GM06990 (cell line): ENCODE measurements at regions not wholly inside any gene's neighbourhood (a gene's known extent, or its start where the extent isn't known, plus 50 kb on each side); places are given as distances from the start of the nearest gene placed in this dataset.

ENCODE experiments used
- DNase-seq: peaks from one replicate; pipeline ENCODE4 v3.0.0-alpha.2; 2011; ENCODE audit not compliant: insufficient read length; ENCODE audit errors: extremely low read depth
- H3K27me3 ChIP-seq: replicated peaks from 2 replicates; pipeline ENCODE4 v1.6.0; 2011; ENCODE audit warnings: low read length; ENCODE audit not compliant: control insufficient read depth, insufficient read depth
- H3K36me3 ChIP-seq: 2 replicates; pipeline ENCODE4 v1.5.1; 2011; ENCODE audit warnings: low read length; ENCODE audit not compliant: control insufficient read depth, insufficient read depth
- H3K4me3 ChIP-seq: replicated peaks from 2 replicates; pipeline ENCODE4 v1.5.1; 2011; ENCODE audit warnings: low read depth, mild to moderate bottlenecking, control low read depth, low read length
- TF ChIP-seq, protein P1 (sequence below): IDR thresholded peaks from 2 replicates; pipeline ENCODE4 v1.5.1; 2011; ENCODE audit warnings: low read length, control low read depth, mild to moderate bottlenecking, inconsistent platforms; ENCODE audit not compliant: insufficient read depth, poor library complexity, severe bottlenecking

DNA sequence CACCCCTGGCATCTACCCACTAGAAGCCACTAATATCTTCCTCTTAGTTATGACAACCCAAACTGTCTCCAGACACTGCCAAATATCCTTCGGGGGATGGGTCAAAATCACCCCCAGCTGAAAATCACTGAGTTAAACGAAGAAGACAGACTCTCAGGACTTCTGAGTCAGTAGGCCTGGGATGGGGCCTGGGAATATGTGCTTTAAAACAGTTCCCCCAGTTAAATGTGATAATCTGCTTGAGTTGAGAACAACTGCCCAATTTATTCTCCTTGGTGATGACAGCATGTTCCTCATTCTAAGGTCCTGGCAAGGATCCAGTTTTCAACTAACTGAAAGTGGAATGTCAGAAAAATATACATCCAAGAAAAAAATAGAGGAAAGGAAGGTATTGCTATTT lies 52.4 kb downstream of the CBLL2 start:
- TF ChIP-seq, protein P1, sequence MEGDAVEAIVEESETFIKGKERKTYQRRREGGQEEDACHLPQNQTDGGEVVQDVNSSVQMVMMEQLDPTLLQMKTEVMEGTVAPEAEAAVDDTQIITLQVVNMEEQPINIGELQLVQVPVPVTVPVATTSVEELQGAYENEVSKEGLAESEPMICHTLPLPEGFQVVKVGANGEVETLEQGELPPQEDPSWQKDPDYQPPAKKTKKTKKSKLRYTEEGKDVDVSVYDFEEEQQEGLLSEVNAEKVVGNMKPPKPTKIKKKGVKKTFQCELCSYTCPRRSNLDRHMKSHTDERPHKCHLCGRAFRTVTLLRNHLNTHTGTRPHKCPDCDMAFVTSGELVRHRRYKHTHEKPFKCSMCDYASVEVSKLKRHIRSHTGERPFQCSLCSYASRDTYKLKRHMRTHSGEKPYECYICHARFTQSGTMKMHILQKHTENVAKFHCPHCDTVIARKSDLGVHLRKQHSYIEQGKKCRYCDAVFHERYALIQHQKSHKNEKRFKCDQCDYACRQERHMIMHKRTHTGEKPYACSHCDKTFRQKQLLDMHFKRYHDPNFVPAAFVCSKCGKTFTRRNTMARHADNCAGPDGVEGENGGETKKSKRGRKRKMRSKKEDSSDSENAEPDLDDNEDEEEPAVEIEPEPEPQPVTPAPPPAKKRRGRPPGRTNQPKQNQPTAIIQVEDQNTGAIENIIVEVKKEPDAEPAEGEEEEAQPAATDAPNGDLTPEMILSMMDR: no peak
- no peaks in the 10 kb centered on the region for H3K27me3 ChIP-seq
- no peaks in the 10 kb centered on the region for H3K36me3 ChIP-seq
- no peak overlapping the region for H3K4me3 ChIP-seq
- DNase-seq: no peak

DNA sequence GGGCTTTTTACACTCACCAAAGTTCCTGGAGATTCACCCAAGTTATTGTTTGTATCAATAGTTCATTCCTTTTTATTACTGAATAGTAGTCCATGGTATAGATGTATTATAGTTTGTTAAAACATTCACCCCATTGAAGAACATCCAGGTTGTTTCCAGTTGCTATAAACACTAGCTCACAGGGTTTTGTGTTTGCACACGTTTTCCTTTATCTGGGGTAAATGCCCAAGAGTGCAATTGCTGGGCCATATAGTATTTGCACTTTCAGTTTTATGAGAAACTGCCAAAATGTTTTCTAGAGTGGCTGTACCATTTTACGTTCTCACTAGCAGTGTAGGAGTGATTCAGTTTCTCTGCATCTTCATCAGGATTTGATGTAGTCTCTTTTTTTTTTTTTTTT lies 57.1 kb downstream of the CBLL2 start:
- H3K36me3 ChIP-seq: no peaks in the 10 kb centered on the region
- no peaks in the 10 kb centered on the region for H3K27me3 ChIP-seq
- H3K4me3 ChIP-seq: no peak overlapping the region
- TF ChIP-seq, protein P1: no peak
- no peak for DNase-seq

DNA sequence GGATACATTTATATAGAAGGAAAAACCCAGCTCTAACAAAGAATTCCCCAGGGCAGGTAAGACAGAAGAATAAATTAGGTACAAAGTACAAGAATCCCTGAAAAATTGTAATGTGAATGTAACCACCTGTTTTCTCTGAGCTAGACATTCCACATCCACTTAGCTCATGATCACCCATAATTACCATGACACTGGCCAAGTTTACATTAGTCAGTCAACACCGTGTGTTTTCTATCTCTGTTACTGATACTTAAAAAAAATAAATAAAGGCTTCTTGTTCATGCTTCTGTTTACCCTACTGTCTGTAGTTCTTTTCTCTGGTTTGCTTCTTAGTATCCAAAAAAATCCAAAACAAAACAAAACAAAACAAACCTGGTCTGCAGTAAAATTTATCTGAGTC lies 66.0 kb downstream of the CBLL2 start:
- TF ChIP-seq, protein P1: no peak
- DNase-seq: no peak
- H3K36me3 ChIP-seq: no peaks in the 10 kb centered on the region

DNA sequence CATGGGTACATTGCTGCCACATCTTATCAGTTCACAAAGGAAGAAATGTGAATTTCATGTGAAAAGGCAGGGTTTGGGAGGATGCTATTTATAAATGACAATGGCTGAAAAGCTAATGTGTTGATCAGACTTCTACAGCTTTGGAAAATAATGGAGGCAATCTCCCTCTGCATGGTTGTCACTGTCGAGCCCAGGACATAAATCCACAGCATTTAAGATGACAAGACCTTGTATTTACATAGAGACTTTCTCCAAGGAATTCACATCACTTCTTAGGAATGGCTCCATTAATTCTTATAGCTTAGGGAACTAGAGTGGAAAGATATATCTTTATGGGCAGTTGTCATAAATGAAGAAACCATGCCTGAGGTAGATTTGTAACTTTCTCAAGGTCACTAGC lies 66.7 kb downstream of the CBLL2 start:
- TF ChIP-seq, protein P1: no peak
- no peak for DNase-seq
- no peaks in the 10 kb centered on the region for H3K36me3 ChIP-seq
- H3K4me3 ChIP-seq: no peak overlapping the region
- H3K27me3 ChIP-seq: no peaks in the 10 kb centered on the region

More for the DNA sequence above, 66.0 kb downstream of the CBLL2 start:
- H3K4me3 ChIP-seq: no peak overlapping the region
- no peaks in the 10 kb centered on the region for H3K27me3 ChIP-seq

DNA sequence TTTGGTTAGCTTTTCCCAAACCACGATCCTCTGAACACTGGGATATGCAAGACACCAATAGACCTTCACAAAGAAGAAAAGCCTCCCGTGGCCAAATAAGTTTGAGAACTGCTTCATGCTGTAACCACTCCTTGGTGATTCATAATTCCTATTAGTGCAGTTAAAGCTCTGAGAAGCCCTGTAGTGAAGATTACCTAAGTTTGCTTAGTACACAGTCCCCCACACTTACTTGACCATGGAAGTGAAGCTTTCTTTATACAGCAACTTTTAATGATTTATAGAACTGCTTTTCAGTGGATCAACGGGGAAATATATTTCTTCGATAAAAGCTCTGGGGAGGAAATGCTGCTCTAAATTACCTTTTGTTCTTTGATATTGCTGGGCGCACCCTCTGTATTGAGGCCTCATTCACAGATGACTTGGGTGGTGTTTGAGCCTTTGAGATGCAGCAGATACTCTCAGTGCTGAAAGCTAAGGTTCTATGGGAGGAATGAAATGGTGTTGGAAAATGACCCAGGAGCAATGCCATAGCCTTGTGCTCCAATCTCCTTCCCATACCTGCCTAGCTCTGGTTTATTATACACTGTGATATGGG lies 67.4 kb downstream of the CBLL2 start:
- H3K36me3 ChIP-seq: no peaks in the 10 kb centered on the region
- no peaks in the 10 kb centered on the region for H3K27me3 ChIP-seq
- no peak for DNase-seq
- H3K4me3 ChIP-seq: no peak overlapping the region
- TF ChIP-seq, protein P1: no peak

DNA sequence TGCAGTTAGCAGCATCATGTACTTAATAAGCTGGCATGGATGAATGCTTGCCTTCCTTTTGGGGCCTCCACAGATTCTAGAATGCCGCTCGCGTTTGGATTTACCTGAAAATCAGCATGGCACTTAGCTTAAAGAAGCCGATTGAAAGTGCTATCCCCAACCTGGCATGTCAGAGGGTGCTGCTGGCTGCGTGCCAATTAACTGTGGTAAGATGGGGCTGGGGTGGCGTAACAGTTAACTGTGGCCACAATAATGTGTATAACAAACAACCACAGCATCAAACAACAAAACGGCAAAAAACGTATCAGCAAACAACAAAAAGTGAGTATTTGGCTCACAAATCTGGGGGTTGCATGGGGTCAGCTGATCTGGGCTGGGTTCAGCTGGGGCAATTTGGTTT lies 70.5 kb downstream of the CBLL2 start:
- H3K27me3 ChIP-seq: no peaks in the 10 kb centered on the region
- TF ChIP-seq, protein P1: no peak
- no peaks in the 10 kb centered on the region for H3K36me3 ChIP-seq
- no peak for DNase-seq
- no peak overlapping the region for H3K4me3 ChIP-seq
